GM12878 (cell line): ENCODE measurements at regions not wholly inside any gene's neighbourhood (a gene's known extent, or its start where the extent isn't known, plus 50 kb on each side); places are given as distances from the start of the nearest gene placed in this dataset.

ENCODE experiments used
- ATAC-seq: fragments of 200-7000 bp; cut with Tn5 transposase; 3 replicates; pipeline ENCODE4 v1.9.1; 2020; ENCODE audit warnings: mild to moderate bottlenecking, moderate library complexity
- BruUV-seq: library from RNA; stranded (reverse); fragments of 400-500 nt; replicated peaks from 2 replicates; lab custom pipeline; 2021; lab: Mats Ljungman, UMichigan
- CTCF ChIA-PET: fragments of 300-600 bp; sonication (Branson Sonifier 250); formaldehyde crosslinking; extraction: SDS; loops from one replicate; lab custom pipeline; 2021; ENCODE audit warnings: inconsistent platforms; lab: Yijun Ruan, JAX
- POLR2A ChIA-PET: fragments of 350-600 bp; formaldehyde crosslinking; extraction: SDS; loops from one replicate; lab custom pipeline; 2021; ENCODE audit warnings: inconsistent platforms; lab: Charles Lee
- RAD21 ChIA-PET: fragments of 300-600 bp; sonication (Branson Sonifier 250); formaldehyde crosslinking; loops from one replicate; lab custom pipeline; 2023; ENCODE audit warnings: antibody characterized with exemption; ENCODE audit not compliant: unreplicated experiment; lab: Charles Lee
- SMC1A ChIA-PET: fragments of 300-600 bp; sonication (Branson Sonifier 250); formaldehyde crosslinking; loops from one replicate; lab custom pipeline; 2023; ENCODE audit not compliant: unreplicated experiment, uncharacterized antibody; lab: Charles Lee
- DNase-seq: peaks from one replicate; pipeline ENCODE4 v3.0.0-alpha.2; 2011; ENCODE audit warnings: low read depth, low spot score
- FAIRE-seq: peaks from 3 replicates; lab custom pipeline; 2011; peaks lifted over from hg19 to GRCh38; lab: Jason Lieb, UNC
- H2AFZ ChIP-seq: 2 replicates; pipeline ENCODE4 v1.6.0; 2011; ENCODE audit warnings: low read depth, low read length, control low read depth; ENCODE audit not compliant: control insufficient read depth
- H3K27ac ChIP-seq: 2 replicates; pipeline ENCODE4 v1.5.1; 2011; ENCODE audit warnings: control low read depth; ENCODE audit not compliant: control insufficient read depth, insufficient read depth
- H3K27me3 ChIP-seq, 2 experiments: replicated peaks in 1 of 2; 2 replicates each; pipeline versions ENCODE4 v1.6.0 to v1.6.1; 2011; ENCODE audit warnings: low read length in 1 of 2; ENCODE audit not compliant: control insufficient read depth in 2 of 2, insufficient read depth in 2 of 2
- H3K36me3 ChIP-seq, 2 experiments: 2 replicates each; pipeline ENCODE4 v1.5.1; 2011; ENCODE audit warnings: low read length in 1 of 2; ENCODE audit not compliant: control insufficient read depth in 2 of 2, insufficient read depth in 2 of 2
- H3K4me1 ChIP-seq: 2 replicates; pipeline ENCODE4 v1.6.1; 2011; ENCODE audit warnings: mild to moderate bottlenecking, low read length, moderate library complexity, mixed read lengths; ENCODE audit not compliant: control insufficient read depth, insufficient read depth
- H3K4me2 ChIP-seq: 2 replicates; pipeline ENCODE4 v1.6.0; 2011; ENCODE audit warnings: control low read depth; ENCODE audit not compliant: control insufficient read depth, insufficient read depth
- H3K4me3 ChIP-seq: fragments of 200-600 bp; sonication (generic); 2 replicates; pipeline ENCODE4 v1.5.1; 2016
- H3K79me2 ChIP-seq: 2 replicates; pipeline ENCODE4 v1.6.0; 2011; ENCODE audit warnings: low read length; ENCODE audit not compliant: control insufficient read depth, insufficient read depth
- H3K9ac ChIP-seq: 2 replicates; pipeline ENCODE4 v1.8.0; 2011; ENCODE audit warnings: low read length, control low read depth, mixed read lengths; ENCODE audit not compliant: control insufficient read depth, insufficient read depth
- H3K9me3 ChIP-seq: replicated peaks from 3 replicates; pipeline ENCODE4 v1.5.1; 2011; ENCODE audit warnings: mild to moderate bottlenecking, low read length; ENCODE audit not compliant: control insufficient read depth, insufficient read depth
- H4K20me1 ChIP-seq: 2 replicates; pipeline ENCODE4 v1.6.0; 2011; ENCODE audit not compliant: control insufficient read depth, insufficient read depth
- CBFB ChIP-seq: IDR thresholded peaks from 2 replicates; pipeline ENCODE4 v1.6.1; 2016; ENCODE audit warnings: antibody characterized with exemption, low read depth
- MEF2A ChIP-seq: IDR thresholded peaks from 2 replicates; pipeline ENCODE4 v1.6.1; 2011; ENCODE audit warnings: low read depth, mild to moderate bottlenecking, low read length, moderate library complexity; ENCODE audit not compliant: insufficient read depth
- MLLT1 ChIP-seq: fragments of 450-650 bp; IDR thresholded peaks from 2 replicates; pipeline ENCODE4 v1.6.1; 2016; ENCODE audit warnings: mild to moderate bottlenecking
- RAD51 ChIP-seq: fragments of 450-650 bp; IDR thresholded peaks from 2 replicates; pipeline ENCODE4 v1.6.1; 2016; ENCODE audit warnings: moderate library complexity, mild to moderate bottlenecking, inconsistent platforms
- SIX5 ChIP-seq: IDR thresholded peaks from 2 replicates; pipeline ENCODE4 v1.6.1; 2011; ENCODE audit warnings: mild to moderate bottlenecking, low read depth, low read length, moderate library complexity; ENCODE audit not compliant: severe bottlenecking
- SMAD5 ChIP-seq: IDR thresholded peaks from 2 replicates; pipeline ENCODE4 v1.6.1; 2016; ENCODE audit warnings: antibody characterized with exemption, low read depth
- SPI1 ChIP-seq: IDR thresholded peaks from 2 replicates; pipeline ENCODE4 v1.6.1; 2011; ENCODE audit warnings: low read depth, mild to moderate bottlenecking, low read length, moderate library complexity, borderline replicate concordance; ENCODE audit not compliant: insufficient read depth
- ZBED1 ChIP-seq: IDR thresholded peaks from 2 replicates; pipeline ENCODE4 v1.6.1; 2016; ENCODE audit warnings: borderline replicate concordance
- WGBS: methylation state at CpG from one replicate; pipeline ENCODE4 v1.1.6; 2016; ENCODE audit warnings: low lambda C conversion rate; ENCODE audit not compliant: insufficient replicate concordance, insufficient coverage; ENCODE audit errors: missing lambda C conversion rate; 5-methylcytosine and 5-hydroxymethylcytosine counted together
- in situ Hi-C: fragments of 300-500 bp; cut with MboI; formaldehyde crosslinking; loops from 9 replicates; pipeline ENCODE4 v1.14.3; 2018; ENCODE audit warnings: mixed read lengths
- intact Hi-C: fragments of 100-400 bp; cut with micrococcal nuclease; formaldehyde crosslinking; loops from one replicate; pipeline ENCODE4 v1.14.2; 2022; ENCODE audit not compliant: unreplicated experiment

GRCh38 chr5:88967633-88968585 lies 84.9 kb upstream of the MEF2C start:
- no TSS peak for BruUV-seq
- intact Hi-C loops (no loop called here), in situ Hi-C loops (no loop called here)
- FAIRE-seq (peak; percentile 35), ATAC-seq (no peak), DNase-seq (no peak)
- CTCF ChIA-PET: interaction anchor here (1.0 kb wide), 1 partner anchor 12 kb away, joined by 3 read pairs; no protein-coding TSS in a partner anchor
- POLR2A ChIA-PET: no interaction called here
- RAD21 ChIA-PET: no interaction called here
- no peaks in the 10 kb centered on the region for H3K36me3 ChIP-seq
- SMC1A ChIA-PET: interaction anchor here (1.0 to 1.3 kb wide), 2 partner anchors 11 to 12 kb away, joined by 3 read pairs; no protein-coding TSS in a partner anchor
- no peak overlapping the region for H3K9ac ChIP-seq
- no peaks in the 10 kb centered on the region for H3K79me2 ChIP-seq
- H3K27me3 ChIP-seq: no peaks in the 10 kb centered on the region
- H3K9me3 ChIP-seq: no peaks in the 10 kb centered on the region; the same call in 2 of the 3 replicates
- no peak overlapping the region for H3K4me3 ChIP-seq
- peak overlapping the region; percentile 31; the same call in 1 of the 2 replicates for H2AFZ ChIP-seq
- WGBS: 68% methylated on average over 3 of the region's 3 CpGs
- H3K4me1 ChIP-seq: peaks cover 7% of the 10 kb centered on the region; the same call in 1 of the 2 replicates
- H3K27ac ChIP-seq: 0 out of 2 replicates have a peak overlapping the region, but pooled peaks have one; percentile 11
- 0 out of 2 replicates have a peak overlapping the region, but pooled peaks have one; percentile 31 for H3K4me2 ChIP-seq
- H4K20me1 ChIP-seq: no peaks in the 10 kb centered on the region
- TF ChIP-seq MEF2A: peak; percentile 52; the same call in 1 of the 2 replicates
- TF ChIP-seq ZBED1: no peak
- TF ChIP-seq SMAD5: no peak
- no peak for TF ChIP-seq SIX5
- no peak for TF ChIP-seq RAD51
- no peak for TF ChIP-seq MLLT1
- TF ChIP-seq CBFB: no peak
- no peak for TF ChIP-seq SPI1
